ENCODE measurements at regions not wholly inside any gene's neighbourhood (a gene's known extent, or its start where the extent isn't known, plus 50 kb on each side); places are given as distances from the start of the nearest gene placed in this dataset.

DNA sequence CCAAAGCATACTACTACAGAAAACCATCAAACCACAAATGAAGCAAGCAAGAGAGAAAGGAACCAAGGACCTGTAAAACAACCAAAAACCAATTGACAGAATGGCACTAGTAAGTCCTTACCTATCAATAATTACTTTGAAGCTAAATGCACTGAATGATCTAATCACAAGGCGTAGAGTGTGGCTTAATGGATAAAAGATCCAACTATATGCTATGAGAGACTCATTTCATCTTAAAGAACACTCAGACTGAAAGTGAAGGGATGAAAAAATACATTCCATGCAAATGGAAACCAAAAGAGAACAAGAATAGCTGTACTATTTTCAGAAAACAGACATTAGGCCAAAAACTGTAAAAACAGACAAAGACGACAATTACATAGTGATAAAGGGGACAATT is 70.7 kb downstream of the CRPPA start:
- H2AFZ ChIP-seq (replicated peaks; ENCODE audit: low read length, poor library complexity), result no peak overlapping the region
- no peak overlapping the region for H3K4me3 ChIP-seq (ENCODE audit: insufficient read depth, low read depth, low read length)
- in situ Hi-C loops (cut with MboI; ENCODE audit: low sequenced_read_pairs) (no loop called here), intact Hi-C loops (cut with micrococcal nuclease) (no loop called here), dilution Hi-C loops (cut with HindIII; ENCODE audit: low sequenced_read_pairs, unreplicated experiment) (no loop called here)
- no peak overlapping the region for H2BK15ac ChIP-seq (ENCODE audit: low read depth, low read length)
- TF ChIP-seq RCOR1 (IDR thresholded peaks at IDR 0.05; ENCODE audit: insufficient replicate concordance, low read length) (no peak), NFE2L2 (IDR thresholded peaks at IDR 0.05; ENCODE audit: low read depth, low read length) (no peak), CEBPB (IDR thresholded peaks at IDR 0.05; ENCODE audit: low read depth, low read length) (no peak), MAFK (IDR thresholded peaks at IDR 0.05; ENCODE audit: low read depth, low read length) (no peak), SMC3 (IDR thresholded peaks at IDR 0.05; ENCODE audit: low read depth, low read length) (no peak), RFX5 (IDR thresholded peaks at IDR 0.05; ENCODE audit: low read depth, low read length) (no peak), CHD1 (IDR thresholded peaks at IDR 0.05; ENCODE audit: low read depth, low read length) (no peak), MAZ (IDR thresholded peaks at IDR 0.05; ENCODE audit: borderline replicate concordance, low read depth, low read length) (no peak), MXI1 (IDR thresholded peaks at IDR 0.05; ENCODE audit: borderline replicate concordance, low read depth, low read length) (no peak), FOS (IDR thresholded peaks at IDR 0.05; ENCODE audit: low read depth, low read length) (no peak), RAD21 (IDR thresholded peaks at IDR 0.05; ENCODE audit: low read length) (no peak), BHLHE40 (IDR thresholded peaks at IDR 0.05; ENCODE audit: low read depth, low read length) (no peak), POLR2A (IDR thresholded peaks at IDR 0.05; ENCODE audit: low read depth, low read length) (no peak)
- TF ChIP-seq, protein P1, sequence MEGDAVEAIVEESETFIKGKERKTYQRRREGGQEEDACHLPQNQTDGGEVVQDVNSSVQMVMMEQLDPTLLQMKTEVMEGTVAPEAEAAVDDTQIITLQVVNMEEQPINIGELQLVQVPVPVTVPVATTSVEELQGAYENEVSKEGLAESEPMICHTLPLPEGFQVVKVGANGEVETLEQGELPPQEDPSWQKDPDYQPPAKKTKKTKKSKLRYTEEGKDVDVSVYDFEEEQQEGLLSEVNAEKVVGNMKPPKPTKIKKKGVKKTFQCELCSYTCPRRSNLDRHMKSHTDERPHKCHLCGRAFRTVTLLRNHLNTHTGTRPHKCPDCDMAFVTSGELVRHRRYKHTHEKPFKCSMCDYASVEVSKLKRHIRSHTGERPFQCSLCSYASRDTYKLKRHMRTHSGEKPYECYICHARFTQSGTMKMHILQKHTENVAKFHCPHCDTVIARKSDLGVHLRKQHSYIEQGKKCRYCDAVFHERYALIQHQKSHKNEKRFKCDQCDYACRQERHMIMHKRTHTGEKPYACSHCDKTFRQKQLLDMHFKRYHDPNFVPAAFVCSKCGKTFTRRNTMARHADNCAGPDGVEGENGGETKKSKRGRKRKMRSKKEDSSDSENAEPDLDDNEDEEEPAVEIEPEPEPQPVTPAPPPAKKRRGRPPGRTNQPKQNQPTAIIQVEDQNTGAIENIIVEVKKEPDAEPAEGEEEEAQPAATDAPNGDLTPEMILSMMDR (conservative IDR thresholded peaks at IDR 0.05; ENCODE audit: low read depth, low read length), result no peak
- TF ChIP-seq, protein P2, sequence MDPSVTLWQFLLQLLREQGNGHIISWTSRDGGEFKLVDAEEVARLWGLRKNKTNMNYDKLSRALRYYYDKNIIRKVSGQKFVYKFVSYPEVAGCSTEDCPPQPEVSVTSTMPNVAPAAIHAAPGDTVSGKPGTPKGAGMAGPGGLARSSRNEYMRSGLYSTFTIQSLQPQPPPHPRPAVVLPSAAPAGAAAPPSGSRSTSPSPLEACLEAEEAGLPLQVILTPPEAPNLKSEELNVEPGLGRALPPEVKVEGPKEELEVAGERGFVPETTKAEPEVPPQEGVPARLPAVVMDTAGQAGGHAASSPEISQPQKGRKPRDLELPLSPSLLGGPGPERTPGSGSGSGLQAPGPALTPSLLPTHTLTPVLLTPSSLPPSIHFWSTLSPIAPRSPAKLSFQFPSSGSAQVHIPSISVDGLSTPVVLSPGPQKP (IDR thresholded peaks at IDR 0.05; ENCODE audit: borderline replicate concordance, low read depth, low read length), result no peak
- TF ChIP-seq, protein P3, sequence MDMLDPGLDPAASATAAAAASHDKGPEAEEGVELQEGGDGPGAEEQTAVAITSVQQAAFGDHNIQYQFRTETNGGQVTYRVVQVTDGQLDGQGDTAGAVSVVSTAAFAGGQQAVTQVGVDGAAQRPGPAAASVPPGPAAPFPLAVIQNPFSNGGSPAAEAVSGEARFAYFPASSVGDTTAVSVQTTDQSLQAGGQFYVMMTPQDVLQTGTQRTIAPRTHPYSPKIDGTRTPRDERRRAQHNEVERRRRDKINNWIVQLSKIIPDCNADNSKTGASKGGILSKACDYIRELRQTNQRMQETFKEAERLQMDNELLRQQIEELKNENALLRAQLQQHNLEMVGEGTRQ (IDR thresholded peaks at IDR 0.05; ENCODE audit: low read depth, low read length), result no peak
- no peak overlapping the region for H4K8ac ChIP-seq (ENCODE audit: low read depth in 2 of 2, low read length in 2 of 2)
- H3K18ac ChIP-seq (ENCODE audit: low read depth, low read length), result no peak overlapping the region
- no peak overlapping the region for H2BK120ac ChIP-seq (ENCODE audit: low read depth, low read length)
- H3K4ac ChIP-seq (ENCODE audit: low read depth, low read length), result no peak overlapping the region
- no peaks in the 10 kb centered on the region for H4K20me1 ChIP-seq (ENCODE audit: insufficient read depth, low read length)
- no peak overlapping the region for H4K5ac ChIP-seq (ENCODE audit: low read depth, low read length)
- H2AK5ac ChIP-seq (ENCODE audit: low read depth, low read length), result no peak overlapping the region
- no TSS peak for BruUV-seq (replicated peaks)
- H3K9ac ChIP-seq (ENCODE audit: low read depth, low read length), result no peak overlapping the region
- H3K4me2 ChIP-seq (ENCODE audit: low read depth, low read length), result no peak overlapping the region
- H2AK9ac ChIP-seq (replicated peaks; ENCODE audit: low read depth, low read length, poor library complexity), result no peak overlapping the region
- H3K23ac ChIP-seq (ENCODE audit: low read depth, low read length), result no peak overlapping the region
- no CpG with 5 or more reads among the region's 2 CpGs for WGBS, 2 experiments (ENCODE audit: extremely low coverage in 2 of 2, insufficient read length in 1 of 2)
- no peak overlapping the region for H3K14ac ChIP-seq (replicated peaks; ENCODE audit: low read depth, low read length)
- H3K4me1 ChIP-seq (ENCODE audit: control insufficient read depth, insufficient read depth, low read length), result peaks cover 4% of the 10 kb centered on the region; the same call in 1 of the 2 replicates
- no peaks in the 10 kb centered on the region for H3K27me3 ChIP-seq (ENCODE audit: control insufficient read depth, insufficient read depth, low read length)
- H3K27ac ChIP-seq (ENCODE audit: insufficient read depth, low read length), result no peak overlapping the region
- no peak overlapping the region for H2BK5ac ChIP-seq (ENCODE audit: low read depth, low read length, poor library complexity, severe bottlenecking)
- ChIA-PET CTCF (no interaction called here), POLR2A (ENCODE audit: unreplicated experiment) (no interaction called here)
- H3K9me1 ChIP-seq (ENCODE audit: insufficient read depth, low read length), result no peaks in the 10 kb centered on the region
- no peaks in the 10 kb centered on the region for H3K9me3 ChIP-seq (ENCODE audit: control insufficient read depth, insufficient read depth, low read length)
- H4K91ac ChIP-seq (ENCODE audit: insufficient read depth, low read depth, low read length), result no peak overlapping the region
- no peaks in the 10 kb centered on the region for H3K36me3 ChIP-seq (ENCODE audit: control insufficient read depth, insufficient read depth, low read length)
- H3K56ac ChIP-seq (ENCODE audit: extremely low read depth, insufficient read depth, low read length), result no peak overlapping the region
- DNase-seq, result no peak
- H3K79me1 ChIP-seq (ENCODE audit: low read depth in 1 of 2, low read length in 2 of 2), result no peaks in the 10 kb centered on the region
- H2BK20ac ChIP-seq (ENCODE audit: low read depth, low read length), result no peak overlapping the region
- ATAC-seq (ENCODE audit: low read depth), result no peak
